Left ventricle myocardium inferior (tissue), 1 donor: ENCODE measurements at regions not wholly inside any gene's neighbourhood (a gene's known extent, or its start where the extent isn't known, plus 50 kb on each side); places are given as distances from the start of the nearest gene placed in this dataset.

Source experiments
- DNase-seq: peaks from one replicate; pipeline ENCODE4 v3.0.0-alpha.2; 2020
- H3K27ac ChIP-seq: fragments of 200-600 bp; replicated peaks from 2 replicates; pipeline ENCODE4 v1.8.0; 2021
- H3K27me3 ChIP-seq: fragments of 200-600 bp; 2 replicates; pipeline ENCODE4 v1.8.0; 2021; ENCODE audit warnings: low read depth
- H3K36me3 ChIP-seq: fragments of 200-600 bp; 2 replicates; pipeline ENCODE4 v1.8.0; 2021
- H3K4me1 ChIP-seq: fragments of 200-600 bp; 2 replicates; pipeline ENCODE4 v1.8.0; 2021
- H3K4me3 ChIP-seq: fragments of 200-600 bp; 2 replicates; pipeline ENCODE4 v1.8.0; 2021; ENCODE audit warnings: mild to moderate bottlenecking, moderate library complexity
- H3K9me3 ChIP-seq: fragments of 200-600 bp; replicated peaks from 2 replicates; pipeline ENCODE4 v1.8.0; 2021
- intact Hi-C: fragments of 100-400 bp; cut with micrococcal nuclease; formaldehyde crosslinking; loops from one replicate; pipeline ENCODE4 v1.11.0; 2022
- TF ChIP-seq, protein P1 (sequence below): fragments of 200-600 bp; IDR thresholded peaks from 2 replicates; pipeline ENCODE4 v1.8.0; 2021; ENCODE audit warnings: antibody characterized with exemption, mild to moderate bottlenecking, borderline replicate concordance
- donor health status: DM: no; HTN: yes; CAD: no; lungs with severe emphysema.

GRCh38 chr10:83346266-83346910 lies 792.9 kb upstream of the GHITM start:
- H3K4me1 ChIP-seq, result no peaks in the 10 kb centered on the region
- intact Hi-C loops, result no loop called here
- TF ChIP-seq, protein P1, sequence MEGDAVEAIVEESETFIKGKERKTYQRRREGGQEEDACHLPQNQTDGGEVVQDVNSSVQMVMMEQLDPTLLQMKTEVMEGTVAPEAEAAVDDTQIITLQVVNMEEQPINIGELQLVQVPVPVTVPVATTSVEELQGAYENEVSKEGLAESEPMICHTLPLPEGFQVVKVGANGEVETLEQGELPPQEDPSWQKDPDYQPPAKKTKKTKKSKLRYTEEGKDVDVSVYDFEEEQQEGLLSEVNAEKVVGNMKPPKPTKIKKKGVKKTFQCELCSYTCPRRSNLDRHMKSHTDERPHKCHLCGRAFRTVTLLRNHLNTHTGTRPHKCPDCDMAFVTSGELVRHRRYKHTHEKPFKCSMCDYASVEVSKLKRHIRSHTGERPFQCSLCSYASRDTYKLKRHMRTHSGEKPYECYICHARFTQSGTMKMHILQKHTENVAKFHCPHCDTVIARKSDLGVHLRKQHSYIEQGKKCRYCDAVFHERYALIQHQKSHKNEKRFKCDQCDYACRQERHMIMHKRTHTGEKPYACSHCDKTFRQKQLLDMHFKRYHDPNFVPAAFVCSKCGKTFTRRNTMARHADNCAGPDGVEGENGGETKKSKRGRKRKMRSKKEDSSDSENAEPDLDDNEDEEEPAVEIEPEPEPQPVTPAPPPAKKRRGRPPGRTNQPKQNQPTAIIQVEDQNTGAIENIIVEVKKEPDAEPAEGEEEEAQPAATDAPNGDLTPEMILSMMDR, result no peak

DNA sequence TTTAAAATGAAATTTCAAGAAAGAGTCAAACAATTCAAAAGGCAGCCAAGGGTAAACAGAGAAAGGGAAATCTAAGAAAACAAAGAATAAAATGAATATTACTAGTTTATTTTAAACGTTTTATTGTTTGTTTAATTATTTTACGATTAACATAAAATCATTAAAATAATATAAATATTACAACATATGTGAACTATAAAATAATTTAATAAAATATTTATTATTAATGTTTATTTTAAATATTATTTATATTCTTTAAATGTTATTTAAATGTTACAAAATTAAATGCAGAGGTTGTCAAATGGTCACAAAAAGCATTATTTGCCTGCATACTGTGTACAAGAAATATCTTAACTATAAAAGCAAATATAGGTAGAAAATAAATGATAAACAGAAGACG lies 786.7 kb upstream of the GHITM start:
- H3K27me3 ChIP-seq, result no peaks in the 10 kb centered on the region
- TF ChIP-seq, protein P1, result no peak
- H3K27ac ChIP-seq, result no peak overlapping the region
- intact Hi-C loops, result no loop called here
- no peak for DNase-seq
- H3K4me1 ChIP-seq, result no peaks in the 10 kb centered on the region
- H3K36me3 ChIP-seq, result no peaks in the 10 kb centered on the region
- H3K9me3 ChIP-seq, result peaks cover 34% of the 10 kb centered on the region
- no peak overlapping the region for H3K4me3 ChIP-seq

More at GRCh38 chr10:83346266-83346910, 792.9 kb upstream of the GHITM start:
- Histone ChIP-seq H3K27me3 (no peaks in the 10 kb centered on the region), H3K36me3 (no peaks in the 10 kb centered on the region), H3K27ac (no peak overlapping the region), H3K9me3 (peaks cover 6% of the 10 kb centered on the region), H3K4me3 (no peak overlapping the region)
- DNase-seq, result no peak

DNA sequence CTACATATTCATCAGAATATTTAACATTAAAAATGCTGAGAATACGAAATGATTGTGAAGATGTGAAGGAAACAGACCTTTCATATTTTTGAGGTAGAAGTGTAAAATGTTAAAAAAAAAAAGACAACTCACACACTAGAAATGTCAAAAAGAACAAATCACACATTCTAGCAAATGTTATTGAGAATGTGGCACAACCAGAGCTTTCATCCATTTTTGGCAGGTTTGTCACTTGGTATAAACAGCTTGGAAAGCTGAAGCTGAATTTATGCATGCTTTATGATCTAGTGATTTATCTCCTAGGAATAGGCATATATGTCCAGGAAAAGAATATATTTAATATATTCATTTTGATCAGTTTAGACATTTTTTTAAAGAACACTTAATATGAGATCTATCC lies 784.9 kb upstream of the GHITM start:
- no peaks in the 10 kb centered on the region for H3K36me3 ChIP-seq
- no peak overlapping the region for H3K27ac ChIP-seq
- no peak overlapping the region for H3K4me3 ChIP-seq
- DNase-seq, result no peak
- no peaks in the 10 kb centered on the region for H3K27me3 ChIP-seq
- TF ChIP-seq, protein P1, result no peak
- intact Hi-C loops, result no loop called here
- H3K9me3 ChIP-seq, result peaks cover 52% of the 10 kb centered on the region
- H3K4me1 ChIP-seq, result no peaks in the 10 kb centered on the region

GRCh38 chr10:83357004-83357403 lies 782.3 kb upstream of the GHITM start:
- intact Hi-C loops, result no loop called here
- H3K9me3 ChIP-seq, result peaks cover 53% of the 10 kb centered on the region

DNA sequence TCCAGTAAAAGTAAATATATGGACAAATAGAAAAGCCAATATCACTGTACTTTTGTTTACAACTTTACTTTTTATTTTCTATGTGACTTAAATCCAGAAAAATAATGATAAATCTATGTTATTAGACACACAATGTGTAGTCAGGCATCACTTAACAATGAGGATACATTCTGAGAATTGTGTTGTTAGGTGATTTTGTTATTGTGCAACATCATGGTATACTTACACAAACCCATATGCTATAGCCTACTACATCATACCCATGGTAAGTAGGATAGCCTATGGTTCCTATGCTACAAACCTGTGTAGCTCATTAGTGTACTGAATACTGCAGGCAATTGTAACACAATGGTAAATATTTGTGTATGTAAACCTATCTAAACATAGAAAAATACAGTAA lies 781.7 kb upstream of the GHITM start:
- Histone ChIP-seq H3K4me1 (no peaks in the 10 kb centered on the region), H3K4me3 (no peak overlapping the region), H3K9me3 (peaks cover 53% of the 10 kb centered on the region), H3K27me3 (no peaks in the 10 kb centered on the region), H3K27ac (no peak overlapping the region), H3K36me3 (no peaks in the 10 kb centered on the region)
- TF ChIP-seq, protein P1, result no peak
- no peak for DNase-seq
- intact Hi-C loops, result no loop called here

More at GRCh38 chr10:83357004-83357403, 782.3 kb upstream of the GHITM start:
- H3K4me3 ChIP-seq, result no peak overlapping the region
- no peak overlapping the region for H3K27ac ChIP-seq
- TF ChIP-seq, protein P1, result no peak
- no peaks in the 10 kb centered on the region for H3K4me1 ChIP-seq
- DNase-seq, result no peak
- H3K27me3 ChIP-seq, result no peaks in the 10 kb centered on the region
- H3K36me3 ChIP-seq, result no peaks in the 10 kb centered on the region
